ENCODE measurements at regions not wholly inside any gene's neighbourhood (a gene's known extent, or its start where the extent isn't known, plus 50 kb on each side); places are given as distances from the start of the nearest gene placed in this dataset.
A peak's percentile ranks its signal among the peaks of the same experiment; 100 is the strongest.

DNA sequence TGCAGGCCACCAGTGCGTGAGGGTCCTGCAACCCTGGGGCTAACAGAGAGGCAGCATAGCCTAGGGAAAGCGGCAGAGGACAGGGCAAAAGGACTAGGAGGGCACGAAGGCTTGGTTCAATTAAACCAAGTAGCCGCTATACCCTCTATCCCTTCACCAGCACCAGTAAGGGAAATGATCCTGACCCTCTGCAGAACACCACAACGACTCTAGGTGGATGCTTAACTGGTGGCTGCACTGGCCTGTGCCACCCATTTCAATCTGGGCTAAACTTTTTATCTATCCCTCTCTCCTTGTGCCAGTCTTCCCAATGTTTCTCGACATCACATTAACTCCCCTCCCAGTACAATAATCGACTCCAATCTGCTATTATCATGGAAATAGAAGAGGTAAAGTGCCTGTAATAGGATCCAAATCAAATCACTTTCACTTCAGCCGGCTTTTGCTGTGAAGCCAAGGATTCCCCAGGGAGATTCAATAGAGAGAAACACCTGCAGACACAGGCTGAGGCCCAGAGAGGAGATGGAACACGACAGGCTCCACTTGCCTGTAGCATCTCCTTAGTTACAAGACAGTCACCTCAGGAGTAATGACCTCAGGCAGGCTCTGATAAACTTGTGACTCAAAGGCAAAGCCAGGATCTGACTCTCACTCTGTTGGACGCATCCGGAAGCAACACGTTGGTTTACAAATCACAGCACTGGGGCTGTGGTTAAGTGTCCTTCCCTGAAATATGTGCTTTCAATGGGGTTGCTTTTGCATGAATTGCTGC is 791.6 kb upstream of the ARRDC4 start:
- Histone ChIP-seq H3K9me3 (ENCODE audit: control insufficient read depth, insufficient read depth, low read length) (no peaks in the 10 kb centered on the region), H3K4me3 (ENCODE audit: low read depth, low read length) (no peak overlapping the region), H3K27me3 (ENCODE audit: control insufficient read depth, insufficient read depth, low read length) (no peaks in the 10 kb centered on the region), H3K27ac (ENCODE audit: low read depth, low read length) (no peak overlapping the region), H3K36me3 (ENCODE audit: control insufficient read depth, insufficient read depth, low read length) (no peaks in the 10 kb centered on the region), H3K4me1 (ENCODE audit: control insufficient read depth, insufficient read depth, low read length) (no peaks in the 10 kb centered on the region)
- peak in 1 of 6 donors; percentile 64 for DNase-seq (ENCODE audit: low read depth in 4 of 6, low spot score in 6 of 6)
- 61% methylated on average over 7 of the region's 12 CpGs for WGBS (ENCODE audit: insufficient coverage)

DNA sequence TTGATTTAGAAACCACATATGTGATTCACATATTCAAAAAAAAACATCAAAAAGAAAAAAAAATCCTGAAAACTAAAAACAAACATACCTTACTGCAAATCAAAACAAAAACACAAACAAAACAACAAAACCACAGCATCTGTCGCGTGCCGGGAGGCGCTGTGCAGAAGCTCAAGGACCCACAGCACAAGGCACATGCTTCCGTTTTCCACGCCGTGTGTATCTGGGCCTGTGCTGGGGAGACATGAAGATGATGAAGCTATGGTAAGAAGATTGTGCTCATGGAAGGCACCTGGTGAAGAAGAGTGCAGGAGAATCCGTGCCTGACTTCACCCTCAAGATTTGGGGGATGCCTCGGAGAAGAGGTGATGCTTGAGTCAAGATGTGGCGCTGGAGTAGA is 788.9 kb upstream of the ARRDC4 start:
- WGBS (ENCODE audit: insufficient coverage) = 97% methylated on average over 6 of the region's 10 CpGs
- Histone ChIP-seq H3K4me3 (ENCODE audit: low read depth, low read length) (no peak overlapping the region), H3K9me3 (ENCODE audit: control insufficient read depth, insufficient read depth, low read length) (no peaks in the 10 kb centered on the region), H3K36me3 (ENCODE audit: control insufficient read depth, insufficient read depth, low read length) (no peaks in the 10 kb centered on the region), H3K27me3 (ENCODE audit: control insufficient read depth, insufficient read depth, low read length) (no peaks in the 10 kb centered on the region), H3K27ac (ENCODE audit: low read depth, low read length) (no peak overlapping the region), H3K4me1 (ENCODE audit: control insufficient read depth, insufficient read depth, low read length) (no peaks in the 10 kb centered on the region)
- no peak for DNase-seq (ENCODE audit: low read depth in 4 of 6, low spot score in 6 of 6)

DNA sequence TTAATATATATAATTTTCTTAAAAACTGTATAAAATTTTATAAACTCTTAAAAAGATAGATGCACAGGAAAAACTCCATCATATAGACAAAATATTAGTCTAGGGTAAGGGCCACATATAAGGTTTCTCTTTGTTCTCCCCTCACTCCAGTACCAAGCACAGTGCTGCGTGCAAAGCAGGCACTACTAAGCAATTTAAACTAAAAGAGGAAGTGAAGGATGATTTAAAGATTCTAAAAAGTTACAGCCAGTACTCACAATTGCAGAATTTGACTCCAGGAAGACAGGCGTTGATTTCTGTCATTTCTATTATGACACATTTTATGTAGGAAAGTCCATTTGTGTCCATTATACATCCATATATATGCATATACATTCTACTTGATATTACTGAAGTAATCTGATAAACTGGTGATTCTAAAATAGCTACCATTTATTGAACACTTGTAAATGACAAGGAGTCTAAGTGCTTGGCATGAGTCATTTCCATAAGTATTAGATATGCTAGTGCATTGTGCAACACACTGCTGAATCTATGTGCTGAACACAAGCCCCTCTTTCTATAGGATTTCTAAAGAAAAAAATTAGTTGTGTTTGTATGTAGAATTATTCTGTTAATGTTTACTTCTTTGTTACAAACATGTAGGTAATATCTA is 785.5 kb upstream of the ARRDC4 start:
- Histone ChIP-seq H3K9me3 (ENCODE audit: control insufficient read depth, insufficient read depth, low read length) (no peaks in the 10 kb centered on the region), H3K27me3 (ENCODE audit: control insufficient read depth, insufficient read depth, low read length) (no peaks in the 10 kb centered on the region), H3K4me3 (ENCODE audit: low read depth, low read length) (no peak overlapping the region), H3K36me3 (ENCODE audit: control insufficient read depth, insufficient read depth, low read length) (no peaks in the 10 kb centered on the region), H3K4me1 (ENCODE audit: control insufficient read depth, insufficient read depth, low read length) (peaks cover 5% of the 10 kb centered on the region), H3K27ac (ENCODE audit: low read depth, low read length) (no peak overlapping the region)
- no peak for DNase-seq (ENCODE audit: low read depth in 4 of 6, low spot score in 6 of 6)
- WGBS (ENCODE audit: insufficient coverage) = no CpG with 5 or more reads among the region's 2 CpGs

DNA sequence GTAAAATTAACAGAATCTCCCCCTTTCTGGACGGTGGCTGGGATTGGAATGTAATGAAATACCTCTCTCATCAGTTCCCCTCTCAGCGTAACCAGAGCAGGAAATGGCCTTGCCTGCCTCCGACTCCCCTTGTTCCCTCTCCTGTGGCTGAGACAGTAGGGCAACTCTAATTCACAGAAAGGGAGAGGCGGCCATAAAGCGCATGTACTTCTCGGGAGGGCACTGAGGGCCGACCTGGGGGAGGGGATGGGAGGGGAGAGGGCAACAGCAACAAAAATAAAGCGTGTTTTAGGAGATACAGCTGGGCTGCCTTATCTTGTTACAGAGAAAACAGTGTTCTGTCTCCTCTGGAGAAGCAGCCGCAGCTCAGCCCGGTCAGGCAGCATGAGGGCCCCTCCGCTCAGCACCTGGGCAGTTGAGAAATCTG is 783.3 kb upstream of the ARRDC4 start:
- no peaks in the 10 kb centered on the region for H3K36me3 ChIP-seq (ENCODE audit: control insufficient read depth, insufficient read depth, low read length)
- no peak overlapping the region for H3K27ac ChIP-seq (ENCODE audit: low read depth, low read length)
- peaks cover 5% of the 10 kb centered on the region for H3K4me1 ChIP-seq (ENCODE audit: control insufficient read depth, insufficient read depth, low read length)
- H3K9me3 ChIP-seq (ENCODE audit: control insufficient read depth, insufficient read depth, low read length) = no peaks in the 10 kb centered on the region
- DNase-seq (ENCODE audit: low read depth in 4 of 6, low spot score in 6 of 6) = peak in 2 of 6 donors; percentile 18 to 47
- WGBS (ENCODE audit: insufficient coverage) = 22% methylated on average over 7 of the region's 11 CpGs
- H3K27me3 ChIP-seq (ENCODE audit: control insufficient read depth, insufficient read depth, low read length) = no peaks in the 10 kb centered on the region
- no peak overlapping the region for H3K4me3 ChIP-seq (ENCODE audit: low read depth, low read length)

DNA sequence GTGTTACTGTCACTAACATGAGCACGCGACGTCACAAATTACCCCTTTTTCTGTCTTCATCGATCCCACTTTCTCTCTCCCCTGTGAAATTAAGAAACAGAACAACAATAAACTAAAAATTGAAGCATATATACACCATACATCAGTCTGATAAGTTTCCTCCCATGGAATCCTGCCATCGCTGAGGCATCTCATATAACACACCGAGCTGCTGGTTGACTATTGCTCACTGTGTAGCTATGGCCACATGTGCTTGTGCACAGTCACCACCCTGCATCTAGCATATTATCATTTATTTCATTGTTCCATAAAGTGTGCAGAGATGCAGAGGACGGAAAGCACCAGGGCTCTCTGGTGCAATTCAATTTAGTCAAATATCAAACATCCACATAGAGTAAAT is 777.9 kb upstream of the ARRDC4 start:
- WGBS (ENCODE audit: insufficient coverage) = 66% methylated on average over 3 of the region's 7 CpGs
- Histone ChIP-seq H3K4me1 (ENCODE audit: control insufficient read depth, insufficient read depth, low read length) (no peaks in the 10 kb centered on the region), H3K27me3 (ENCODE audit: control insufficient read depth, insufficient read depth, low read length) (no peaks in the 10 kb centered on the region), H3K9me3 (ENCODE audit: control insufficient read depth, insufficient read depth, low read length) (no peaks in the 10 kb centered on the region), H3K36me3 (ENCODE audit: control insufficient read depth, insufficient read depth, low read length) (no peaks in the 10 kb centered on the region), H3K4me3 (ENCODE audit: low read depth, low read length) (no peak overlapping the region), H3K27ac (ENCODE audit: low read depth, low read length) (no peak overlapping the region)
- DNase-seq (ENCODE audit: low read depth in 4 of 6, low spot score in 6 of 6) = peak in 2 of 6 donors; percentile 24 to 91

DNA sequence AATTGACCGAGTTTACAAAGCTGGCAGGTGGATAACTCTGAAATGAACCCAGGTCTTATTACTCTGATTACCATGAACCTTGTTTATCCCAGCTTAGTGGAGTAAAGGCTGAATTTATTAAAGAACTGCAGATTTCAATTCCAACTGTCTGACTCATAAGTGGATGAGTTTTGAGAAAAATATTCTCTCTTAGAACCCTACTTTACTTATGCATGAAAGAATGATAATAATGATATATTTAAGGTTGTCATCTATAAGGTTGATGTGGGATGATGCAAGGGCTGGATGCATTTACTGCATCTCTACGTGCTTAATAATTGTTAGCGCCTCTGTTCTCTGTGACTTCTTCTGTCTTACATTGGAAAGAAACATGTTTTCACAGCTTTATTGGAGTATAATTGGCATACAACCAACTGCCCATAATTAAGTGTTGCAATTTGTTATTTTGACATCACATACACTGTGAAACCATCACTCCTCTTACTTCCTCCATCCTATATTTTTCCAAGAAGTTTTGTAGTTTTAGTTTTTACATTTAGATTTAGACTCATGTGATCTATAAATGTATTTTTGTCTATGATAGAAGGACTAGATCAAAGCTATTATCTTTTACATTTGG is 771.2 kb upstream of the ARRDC4 start:
- Histone ChIP-seq H3K4me3 (ENCODE audit: low read depth, low read length) (no peak overlapping the region), H3K9me3 (ENCODE audit: control insufficient read depth, insufficient read depth, low read length) (peaks cover 1% of the 10 kb centered on the region), H3K27ac (ENCODE audit: low read depth, low read length) (no peak overlapping the region), H3K27me3 (ENCODE audit: control insufficient read depth, insufficient read depth, low read length) (no peaks in the 10 kb centered on the region), H3K4me1 (ENCODE audit: control insufficient read depth, insufficient read depth, low read length) (no peaks in the 10 kb centered on the region), H3K36me3 (ENCODE audit: control insufficient read depth, insufficient read depth, low read length) (no peaks in the 10 kb centered on the region)
- no peak for DNase-seq (ENCODE audit: low read depth in 4 of 6, low spot score in 6 of 6)
- no CpG with 5 or more reads among the region's 3 CpGs for WGBS (ENCODE audit: insufficient coverage)

DNA sequence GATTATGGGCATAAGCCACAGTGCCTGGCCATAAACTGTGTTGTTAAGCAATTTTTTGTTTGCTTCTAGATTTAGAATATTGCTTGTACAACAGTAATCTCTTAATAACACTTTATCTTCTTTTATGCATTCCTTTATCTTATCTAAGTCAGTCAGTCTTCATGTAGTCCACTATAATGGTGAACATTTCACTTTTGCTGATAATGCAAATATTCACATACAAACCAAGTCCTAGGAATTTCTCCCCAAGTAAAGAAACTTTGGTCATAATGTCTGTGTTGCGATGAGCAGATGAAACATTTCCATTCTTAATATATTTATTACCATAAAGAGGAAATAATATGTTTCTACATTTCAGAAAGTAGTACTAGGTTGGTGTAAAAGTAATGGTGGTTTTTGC is 765.8 kb upstream of the ARRDC4 start:
- Histone ChIP-seq H3K27me3 (ENCODE audit: control insufficient read depth, insufficient read depth, low read length) (no peaks in the 10 kb centered on the region), H3K9me3 (ENCODE audit: control insufficient read depth, insufficient read depth, low read length) (no peaks in the 10 kb centered on the region), H3K27ac (ENCODE audit: low read depth, low read length) (no peak overlapping the region), H3K4me3 (ENCODE audit: low read depth, low read length) (no peak overlapping the region), H3K36me3 (ENCODE audit: control insufficient read depth, insufficient read depth, low read length) (no peaks in the 10 kb centered on the region), H3K4me1 (ENCODE audit: control insufficient read depth, insufficient read depth, low read length) (no peaks in the 10 kb centered on the region)
- DNase-seq (ENCODE audit: low read depth in 4 of 6, low spot score in 6 of 6) = no peak
- no CpG with 5 or more reads among the region's 1 CpG for WGBS (ENCODE audit: insufficient coverage)

DNA sequence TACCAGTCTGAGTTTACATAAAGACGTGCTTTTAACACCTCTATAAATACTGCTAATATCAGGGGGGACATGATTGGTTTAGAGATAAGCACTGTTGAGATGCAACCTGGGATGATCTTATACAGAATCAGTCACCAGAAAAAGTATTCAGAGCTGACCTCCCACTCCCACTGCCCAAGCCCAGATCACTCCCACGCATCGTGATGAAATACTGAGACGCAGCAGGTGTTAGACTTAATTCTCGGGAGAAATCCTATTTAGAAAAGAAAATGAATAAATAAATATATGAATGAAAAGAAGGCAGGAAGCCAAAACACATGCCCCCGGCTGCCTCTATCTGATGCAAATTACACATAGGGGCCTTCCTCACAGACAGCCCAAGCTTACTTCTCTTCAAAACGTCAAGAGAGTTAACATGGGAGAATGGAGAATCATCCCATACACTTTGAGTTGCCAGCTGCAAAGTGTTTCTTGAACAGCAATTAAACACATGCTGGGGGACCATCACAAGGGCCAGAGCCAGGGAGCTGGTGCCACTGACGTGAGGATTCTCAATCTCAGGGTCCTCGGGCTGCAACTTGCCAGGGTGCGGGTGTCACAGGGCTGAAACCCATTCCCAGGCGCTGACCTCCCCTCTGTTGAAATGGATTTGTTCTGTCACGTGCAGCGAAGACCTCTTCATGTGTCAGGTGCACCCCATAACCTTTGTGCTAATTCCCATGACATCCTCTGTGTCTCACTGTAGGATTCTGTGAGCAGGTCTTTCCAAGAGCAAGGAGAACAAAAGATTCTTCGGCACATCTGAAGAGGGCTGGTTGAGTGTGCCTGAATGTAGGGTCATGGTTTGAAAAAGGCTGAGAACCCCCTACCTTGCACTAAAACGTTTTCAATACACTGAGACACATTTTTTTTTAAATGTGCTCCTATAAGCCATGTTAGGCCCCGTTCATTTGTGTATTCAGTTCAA is 764.2 kb upstream of the ARRDC4 start:
- Histone ChIP-seq H3K4me3 (ENCODE audit: low read depth, low read length) (no peak overlapping the region), H3K4me1 (ENCODE audit: control insufficient read depth, insufficient read depth, low read length) (no peaks in the 10 kb centered on the region), H3K36me3 (ENCODE audit: control insufficient read depth, insufficient read depth, low read length) (no peaks in the 10 kb centered on the region), H3K27ac (ENCODE audit: low read depth, low read length) (no peak overlapping the region), H3K9me3 (ENCODE audit: control insufficient read depth, insufficient read depth, low read length) (no peaks in the 10 kb centered on the region), H3K27me3 (ENCODE audit: control insufficient read depth, insufficient read depth, low read length) (no peaks in the 10 kb centered on the region)
- 62% methylated on average over 5 of the region's 16 CpGs for WGBS (ENCODE audit: insufficient coverage)
- no peak for DNase-seq (ENCODE audit: low read depth in 4 of 6, low spot score in 6 of 6)

DNA sequence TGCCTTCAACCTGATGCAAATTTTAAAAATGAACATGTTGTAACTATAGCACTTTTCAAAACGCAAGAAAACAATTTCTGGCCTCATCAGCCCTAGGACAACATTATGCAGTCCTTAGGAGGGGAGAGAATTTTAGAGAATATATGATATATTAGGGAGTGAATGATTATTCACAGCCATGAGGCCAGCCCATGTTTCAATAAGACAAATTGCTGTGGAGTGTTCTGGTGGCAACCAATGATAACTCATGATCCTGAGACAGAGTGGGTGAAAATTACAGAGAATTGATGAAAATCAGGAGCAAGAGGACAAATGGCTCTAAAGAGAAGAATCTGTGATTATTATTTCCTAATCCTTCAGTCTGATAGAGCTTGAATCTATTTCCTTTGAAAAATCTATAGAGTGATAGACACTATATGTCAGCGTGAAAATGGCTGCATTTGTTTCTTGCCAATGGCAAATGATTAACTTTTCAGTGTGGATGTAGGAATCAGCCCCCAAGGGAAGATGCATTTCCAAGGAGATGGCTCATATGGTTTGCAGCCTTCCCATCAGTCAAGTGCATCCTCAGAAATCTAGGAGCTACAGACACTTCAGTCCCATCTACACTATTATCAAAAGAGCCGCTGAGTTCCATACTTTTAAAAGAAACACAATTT is 761.0 kb upstream of the ARRDC4 start:
- Histone ChIP-seq H3K4me1 (ENCODE audit: control insufficient read depth, insufficient read depth, low read length) (no peaks in the 10 kb centered on the region), H3K36me3 (ENCODE audit: control insufficient read depth, insufficient read depth, low read length) (no peaks in the 10 kb centered on the region), H3K9me3 (ENCODE audit: control insufficient read depth, insufficient read depth, low read length) (no peaks in the 10 kb centered on the region), H3K27me3 (ENCODE audit: control insufficient read depth, insufficient read depth, low read length) (no peaks in the 10 kb centered on the region), H3K4me3 (ENCODE audit: low read depth, low read length) (no peak overlapping the region), H3K27ac (ENCODE audit: low read depth, low read length) (no peak overlapping the region)
- DNase-seq (ENCODE audit: low read depth in 4 of 6, low spot score in 6 of 6) = no peak
- no CpG with 5 or more reads among the region's 3 CpGs for WGBS (ENCODE audit: insufficient coverage)

All from spinal cord (tissue), 9 donors.